ENCODE measurements at regions not wholly inside any gene's neighbourhood (a gene's known extent, or its start where the extent isn't known, plus 50 kb on each side); places are given as distances from the start of the nearest gene placed in this dataset.

DNA sequence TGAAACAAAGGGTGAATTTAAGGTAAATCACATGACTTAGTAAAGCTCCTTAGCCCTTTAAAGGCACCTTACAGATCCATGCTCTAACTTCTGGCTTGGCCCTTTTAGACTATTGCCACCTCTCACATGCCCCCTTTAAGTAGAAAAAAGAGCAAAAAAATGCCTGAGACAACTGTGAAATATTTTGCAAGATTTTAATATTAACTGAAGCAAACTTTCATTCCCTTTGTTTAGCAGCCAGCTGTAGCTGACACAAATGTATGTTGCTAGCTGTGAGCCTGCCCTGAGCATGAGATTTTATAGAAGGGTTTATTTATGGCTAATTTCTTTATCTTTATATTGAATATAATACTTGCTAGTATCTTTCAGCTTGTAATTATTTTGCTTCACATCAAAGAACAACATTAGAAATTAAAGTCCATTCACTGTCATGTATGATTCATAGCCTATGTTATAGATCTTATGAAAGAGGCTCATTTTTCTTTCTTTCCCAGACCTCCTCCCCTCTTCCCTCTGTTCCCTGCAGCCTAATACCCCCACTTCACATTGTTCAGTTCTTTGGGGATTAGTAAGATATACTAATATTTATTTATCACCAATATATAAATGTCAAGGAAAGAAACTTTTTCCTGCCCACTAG is 637.2 kb upstream of the ZEB2 start:
- POLR2A ChIA-PET, result no interaction called here
- CTCF ChIA-PET, result no interaction called here
- TF ChIP-seq, protein P1, sequence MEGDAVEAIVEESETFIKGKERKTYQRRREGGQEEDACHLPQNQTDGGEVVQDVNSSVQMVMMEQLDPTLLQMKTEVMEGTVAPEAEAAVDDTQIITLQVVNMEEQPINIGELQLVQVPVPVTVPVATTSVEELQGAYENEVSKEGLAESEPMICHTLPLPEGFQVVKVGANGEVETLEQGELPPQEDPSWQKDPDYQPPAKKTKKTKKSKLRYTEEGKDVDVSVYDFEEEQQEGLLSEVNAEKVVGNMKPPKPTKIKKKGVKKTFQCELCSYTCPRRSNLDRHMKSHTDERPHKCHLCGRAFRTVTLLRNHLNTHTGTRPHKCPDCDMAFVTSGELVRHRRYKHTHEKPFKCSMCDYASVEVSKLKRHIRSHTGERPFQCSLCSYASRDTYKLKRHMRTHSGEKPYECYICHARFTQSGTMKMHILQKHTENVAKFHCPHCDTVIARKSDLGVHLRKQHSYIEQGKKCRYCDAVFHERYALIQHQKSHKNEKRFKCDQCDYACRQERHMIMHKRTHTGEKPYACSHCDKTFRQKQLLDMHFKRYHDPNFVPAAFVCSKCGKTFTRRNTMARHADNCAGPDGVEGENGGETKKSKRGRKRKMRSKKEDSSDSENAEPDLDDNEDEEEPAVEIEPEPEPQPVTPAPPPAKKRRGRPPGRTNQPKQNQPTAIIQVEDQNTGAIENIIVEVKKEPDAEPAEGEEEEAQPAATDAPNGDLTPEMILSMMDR (IDR thresholded peaks at IDR 0.05; ENCODE audit: control extremely low read depth, extremely low read depth, low read depth, missing control alignments), result no peak
- no peak for DNase-seq (ENCODE audit: extremely low spot score)

DNA sequence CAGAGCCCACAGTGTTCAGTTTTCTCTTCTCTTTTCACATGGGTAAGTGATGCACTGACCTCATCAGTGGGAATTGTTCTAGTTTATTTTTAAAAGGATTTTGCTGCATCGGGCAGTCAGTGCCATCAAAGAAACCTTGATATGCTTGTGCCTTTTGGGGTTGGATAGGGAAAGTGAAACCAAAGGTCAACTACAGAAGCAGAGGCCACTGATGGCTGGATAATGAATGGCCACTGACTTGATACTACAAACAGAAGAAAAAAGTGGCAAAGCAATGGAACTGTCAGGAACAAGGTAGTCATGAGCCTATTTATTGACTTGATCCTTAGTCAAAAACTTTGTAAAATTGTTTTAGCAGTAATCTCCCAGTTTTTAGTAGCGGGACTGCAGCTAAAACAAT is 636.3 kb upstream of the ZEB2 start:
- no peak for DNase-seq (ENCODE audit: extremely low spot score)
- CTCF ChIA-PET, result no interaction called here
- POLR2A ChIA-PET, result no interaction called here
- TF ChIP-seq, protein P1 (IDR thresholded peaks at IDR 0.05; ENCODE audit: control extremely low read depth, extremely low read depth, low read depth, missing control alignments), result no peak

DNA sequence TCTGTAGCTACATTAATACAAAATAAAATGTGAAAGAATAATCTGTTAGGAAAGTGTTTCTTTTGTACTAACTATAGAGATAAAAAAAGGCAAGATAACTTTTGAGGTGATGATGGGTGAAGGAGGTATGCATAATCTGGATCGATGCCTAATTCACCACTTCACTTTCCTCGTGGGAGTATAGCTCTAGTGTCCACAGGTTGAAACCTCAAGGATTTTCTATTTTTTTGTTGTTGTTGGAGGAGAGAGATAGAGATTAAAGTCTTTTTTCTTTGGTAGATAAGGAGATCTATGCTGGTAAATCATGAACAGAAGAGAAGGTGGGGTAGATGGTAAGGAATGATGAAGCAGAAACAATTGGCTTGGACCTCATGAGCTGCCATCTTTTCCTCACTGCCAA is 635.3 kb upstream of the ZEB2 start:
- DNase-seq (ENCODE audit: extremely low spot score), result no peak
- ChIA-PET POLR2A (no interaction called here), CTCF (interaction anchor here (1.8 kb wide), 1 partner anchor 29 kb away, joined by 5 read pairs; no protein-coding TSS in a partner anchor)
- TF ChIP-seq, protein P1 (IDR thresholded peaks at IDR 0.05; ENCODE audit: control extremely low read depth, extremely low read depth, low read depth, missing control alignments), result no peak

DNA sequence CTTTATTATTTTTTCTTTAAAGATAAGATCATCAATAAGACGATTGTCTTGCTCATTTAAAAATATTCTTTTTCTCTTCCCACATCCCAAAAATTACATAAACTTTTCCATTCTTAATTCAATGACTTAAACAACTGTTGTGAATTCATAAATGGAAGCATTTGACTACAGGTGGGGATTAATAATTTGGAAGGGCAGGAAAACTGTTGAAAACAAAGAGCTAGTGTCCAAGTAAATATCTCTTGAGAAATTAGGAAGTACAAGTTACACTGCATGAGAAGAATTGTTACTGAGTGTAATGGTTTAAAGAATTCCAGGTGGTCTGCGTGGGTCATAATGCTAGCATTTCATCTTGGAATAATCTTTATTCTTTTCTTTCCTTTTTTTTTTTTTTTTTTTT is 634.8 kb upstream of the ZEB2 start:
- ChIA-PET POLR2A (no interaction called here), CTCF (interaction anchor here (1.4 to 1.8 kb wide), 2 partner anchors 14 to 30 kb away, joined by 3 to 5 read pairs; no protein-coding TSS in a partner anchor)
- TF ChIP-seq, protein P1 (IDR thresholded peaks at IDR 0.05; ENCODE audit: control extremely low read depth, extremely low read depth, low read depth, missing control alignments), result no peak

DNA sequence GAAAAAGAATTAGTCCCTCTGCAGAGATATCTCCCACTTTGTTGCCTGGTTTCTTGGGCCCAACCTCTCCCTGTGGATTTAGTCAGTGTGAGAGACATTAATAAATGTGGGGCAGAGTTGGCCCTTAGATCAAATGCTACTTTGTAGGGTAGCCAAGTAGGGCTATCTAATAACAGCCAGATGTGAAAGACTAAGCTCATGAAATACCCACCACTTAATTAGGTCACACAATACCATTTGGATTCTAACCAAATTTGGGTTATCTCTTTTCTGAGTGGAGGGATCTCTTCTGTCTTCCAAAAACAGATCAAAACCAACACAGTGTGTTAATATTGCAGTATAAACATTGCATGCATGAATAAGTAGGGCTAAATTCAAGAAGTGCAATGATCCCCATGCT is 626.8 kb upstream of the ZEB2 start:
- CTCF ChIA-PET, result interaction anchor here (1.4 kb wide), 1 partner anchor 21 kb away, joined by 3 read pairs; no protein-coding TSS in a partner anchor
- DNase-seq (ENCODE audit: extremely low spot score), result no peak
- TF ChIP-seq, protein P1 (IDR thresholded peaks at IDR 0.05; ENCODE audit: control extremely low read depth, extremely low read depth, low read depth, missing control alignments), result no peak
- POLR2A ChIA-PET, result no interaction called here

More for the DNA sequence above, 634.8 kb upstream of the ZEB2 start:
- DNase-seq (ENCODE audit: extremely low spot score), result no peak

DNA sequence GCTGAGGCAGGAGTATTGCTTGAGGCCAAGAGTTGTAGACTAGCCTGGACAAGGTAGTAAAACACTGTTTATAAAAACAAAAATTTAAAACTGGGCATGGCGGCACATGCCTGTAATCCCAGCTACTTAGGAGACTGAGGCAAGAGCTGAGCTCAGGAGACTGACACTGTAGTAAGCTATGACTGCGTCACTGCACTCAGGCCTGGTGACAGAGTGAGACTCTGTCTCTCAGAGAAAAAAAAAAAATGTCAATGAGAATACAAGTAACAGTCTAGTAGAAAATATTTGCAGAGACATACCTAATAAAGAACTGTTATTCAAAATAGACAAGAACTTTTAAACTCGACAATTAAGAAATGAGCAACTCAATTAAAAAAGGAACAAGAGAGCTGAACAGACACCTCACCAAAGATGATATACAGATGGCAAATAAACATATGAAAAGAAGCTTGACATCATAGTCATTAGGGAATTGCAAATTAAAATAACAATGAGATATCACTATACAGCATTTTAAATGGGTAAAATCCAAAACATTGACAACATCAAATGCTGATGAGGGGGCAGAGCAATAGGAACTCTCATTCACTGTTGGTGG is 624.3 kb upstream of the ZEB2 start:
- CTCF ChIA-PET, result no interaction called here
- POLR2A ChIA-PET, result no interaction called here
- TF ChIP-seq, protein P1 (IDR thresholded peaks at IDR 0.05; ENCODE audit: control extremely low read depth, extremely low read depth, low read depth, missing control alignments), result no peak
- DNase-seq (ENCODE audit: extremely low spot score), result no peak
